Endometrium (tissue), 2 donors: ENCODE measurements at regions not wholly inside any gene's neighbourhood (a gene's known extent, or its start where the extent isn't known, plus 50 kb on each side); places are given as distances from the start of the nearest gene placed in this dataset.

ENCODE experiments used
- FAIRE-seq: peaks from 2 replicates; lab custom pipeline; 2012; peaks lifted over from hg19 to GRCh38; lab: Jason Lieb, UNC
- donor health status: control.
- donor health status: control.

DNA sequence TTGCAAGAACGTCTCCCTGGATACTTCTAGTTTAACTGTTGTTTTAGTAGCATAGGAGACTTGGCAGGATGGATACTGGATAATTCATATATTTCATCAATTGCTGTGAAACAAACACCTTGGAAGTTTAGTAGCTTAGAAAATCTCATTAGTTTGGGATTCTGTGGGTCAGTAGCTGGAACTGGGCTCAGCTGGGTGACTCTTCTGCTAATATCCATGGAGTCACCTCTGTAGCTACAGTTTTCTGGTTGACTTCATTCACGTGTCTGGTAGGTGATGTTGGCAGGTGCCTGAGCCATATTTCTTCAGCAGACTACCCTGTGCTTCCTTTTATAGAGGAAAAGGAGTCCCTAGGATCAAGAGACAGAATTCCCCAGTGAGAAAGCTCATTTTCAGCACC lies 208.9 kb upstream of the PFKP start:
- FAIRE-seq: no peak

DNA sequence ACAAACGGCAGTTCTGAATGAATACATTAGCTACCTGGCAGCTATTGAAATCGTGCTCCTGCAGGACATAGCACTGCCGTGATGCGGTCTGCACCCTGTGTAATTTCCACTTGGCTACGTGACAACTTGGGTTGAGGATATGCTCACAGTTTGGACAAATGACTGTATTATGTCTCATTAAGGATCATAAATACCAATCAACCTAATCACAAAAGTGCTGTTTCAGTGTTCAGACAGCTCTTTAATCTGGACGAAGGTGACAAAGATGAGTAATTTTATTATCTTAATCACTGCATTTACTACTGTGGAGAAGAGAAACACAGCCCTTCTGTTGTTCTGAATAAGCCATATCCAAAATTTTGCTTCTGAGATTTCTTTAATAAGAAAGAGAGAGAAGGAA lies 210.8 kb upstream of the PFKP start:
- no peak for FAIRE-seq

DNA sequence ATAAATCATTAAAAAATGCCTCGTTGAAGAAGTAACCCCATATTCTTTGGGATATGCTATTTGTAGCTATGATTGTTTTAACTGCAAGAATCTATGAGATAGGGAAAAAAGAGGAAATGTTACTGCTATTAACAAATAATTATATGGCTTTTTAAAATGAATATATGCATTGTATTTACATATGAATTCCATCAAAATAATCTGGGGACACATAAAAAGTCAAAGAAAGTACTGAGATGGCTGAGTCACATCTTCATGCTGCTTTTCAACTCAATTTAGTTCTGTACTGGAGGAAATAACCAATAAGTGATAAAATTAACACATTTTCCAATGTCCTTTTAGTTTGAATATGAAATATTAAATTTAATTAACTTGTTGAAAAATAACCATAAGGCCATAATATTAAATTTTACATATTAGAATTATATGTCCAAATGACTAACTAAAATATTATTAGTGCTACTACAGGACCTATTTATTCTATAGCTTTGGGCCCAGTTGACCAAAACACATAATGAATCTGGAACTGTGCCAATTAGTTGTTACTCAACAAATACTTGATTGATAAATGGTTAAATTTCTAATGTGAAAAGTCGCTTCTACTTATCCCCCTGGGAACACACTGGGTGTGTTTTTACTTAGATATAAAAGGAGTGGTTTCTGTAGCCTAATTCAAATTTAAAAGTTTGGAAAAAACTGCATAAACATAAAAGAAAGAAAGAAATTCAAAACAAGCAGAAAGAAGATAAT lies 214.6 kb upstream of the PFKP start:
- peak; percentile 100 for FAIRE-seq

DNA sequence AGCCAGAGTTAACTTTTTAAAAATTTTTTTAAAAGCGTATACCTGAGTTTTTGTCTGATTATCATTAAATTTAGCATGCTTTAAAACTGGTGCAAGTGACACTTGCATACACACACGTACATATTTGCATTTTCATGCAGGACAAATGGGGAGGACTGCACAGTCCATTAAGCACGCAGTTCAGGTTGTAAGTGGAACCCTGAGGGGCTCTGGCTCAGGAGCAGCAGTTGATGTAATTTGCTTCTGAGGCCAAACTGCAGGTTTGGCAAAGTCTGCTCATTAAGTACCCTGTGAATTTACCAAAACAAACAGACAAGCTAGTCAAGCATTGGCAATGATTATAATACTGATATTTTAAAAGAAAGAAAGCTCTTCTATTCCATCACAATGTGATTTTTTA lies 215.8 kb upstream of the PFKP start:
- FAIRE-seq: no peak

DNA sequence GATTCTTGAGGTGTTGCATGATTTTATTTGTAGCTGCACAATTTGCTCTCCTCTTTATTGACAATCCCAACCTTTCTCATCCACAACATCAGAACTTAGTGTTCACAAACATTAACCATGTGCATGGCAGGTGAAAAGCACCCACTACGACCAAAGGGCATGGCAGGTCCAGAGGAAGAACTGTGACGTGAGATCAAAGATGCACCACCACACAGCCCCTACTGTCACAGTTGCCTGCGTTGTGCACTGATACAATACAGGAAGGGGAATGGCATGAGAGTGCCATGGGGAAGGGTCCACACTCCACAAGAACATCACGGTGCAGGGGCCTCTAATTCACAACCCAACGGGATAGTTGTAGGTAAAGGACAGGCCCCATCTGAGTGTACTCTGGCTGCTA lies 217.1 kb upstream of the PFKP start:
- no peak for FAIRE-seq

DNA sequence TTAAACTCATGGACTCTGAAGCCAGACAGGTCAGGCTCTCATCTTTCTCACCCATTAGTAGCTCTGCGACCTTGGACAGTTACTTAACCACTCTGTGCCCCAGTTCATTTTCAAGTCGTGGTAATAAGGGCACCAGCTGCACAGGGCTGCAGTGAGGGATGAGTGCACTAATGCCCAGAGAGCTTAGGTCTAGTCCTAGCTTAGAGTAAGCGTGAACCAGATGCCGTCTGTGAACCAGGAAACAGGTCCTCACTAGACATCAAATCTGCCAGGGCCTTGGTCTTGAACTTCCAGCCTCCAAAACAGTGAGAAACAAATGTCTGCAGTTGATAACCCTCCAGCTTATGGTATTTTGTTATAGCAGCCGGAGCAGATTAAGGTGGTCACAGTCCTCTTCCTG lies 222.4 kb upstream of the PFKP start:
- FAIRE-seq: no peak

DNA sequence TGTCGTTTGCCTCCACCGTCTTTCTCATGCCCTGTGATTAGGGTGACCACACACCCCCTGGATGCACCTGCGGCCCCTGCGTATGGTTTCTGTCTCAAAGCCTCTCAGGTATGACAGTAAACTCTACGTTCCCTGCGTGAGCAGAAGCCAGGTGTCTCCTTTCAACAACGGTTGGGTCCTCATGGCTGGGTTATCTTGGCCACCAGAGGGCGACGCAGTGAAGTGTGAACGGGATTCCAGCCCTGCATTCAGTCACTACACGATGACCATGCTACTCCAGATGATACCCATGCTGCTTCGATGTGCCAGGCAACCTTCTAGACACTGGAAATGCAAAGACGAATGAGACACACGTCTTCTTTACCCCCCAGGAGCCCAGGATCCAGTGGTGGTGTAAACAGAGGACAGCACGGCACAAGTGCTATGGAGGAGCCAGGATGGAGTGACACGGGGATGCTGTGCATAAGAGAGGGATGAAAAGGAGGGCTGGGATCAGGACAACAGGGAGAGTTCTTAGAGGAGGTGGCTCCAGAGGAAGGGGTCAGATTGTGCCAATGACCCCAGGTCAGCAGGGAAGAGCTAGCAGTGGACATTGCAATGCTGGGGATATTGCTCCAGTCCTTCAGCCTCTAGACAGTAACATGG lies 228.1 kb upstream of the PFKP start:
- no peak for FAIRE-seq

DNA sequence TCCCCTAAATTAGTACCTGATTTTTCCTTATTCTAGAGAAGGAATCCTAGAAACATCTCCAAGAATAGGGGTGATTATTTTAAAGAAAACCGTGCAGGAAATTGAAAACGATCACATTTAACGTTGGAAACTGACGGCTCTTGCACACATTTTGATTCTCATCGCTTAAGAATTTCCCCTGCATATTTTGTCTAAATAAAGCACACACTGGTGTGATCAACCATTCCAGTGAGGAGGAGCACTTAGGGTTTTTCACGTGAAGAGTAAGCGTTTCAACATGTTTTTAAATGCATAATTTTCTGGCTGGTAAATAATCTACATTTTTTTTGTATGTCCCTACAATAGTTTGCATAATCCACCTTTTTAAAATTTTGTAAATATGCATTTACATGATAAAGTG lies 229.7 kb upstream of the PFKP start:
- no peak for FAIRE-seq

DNA sequence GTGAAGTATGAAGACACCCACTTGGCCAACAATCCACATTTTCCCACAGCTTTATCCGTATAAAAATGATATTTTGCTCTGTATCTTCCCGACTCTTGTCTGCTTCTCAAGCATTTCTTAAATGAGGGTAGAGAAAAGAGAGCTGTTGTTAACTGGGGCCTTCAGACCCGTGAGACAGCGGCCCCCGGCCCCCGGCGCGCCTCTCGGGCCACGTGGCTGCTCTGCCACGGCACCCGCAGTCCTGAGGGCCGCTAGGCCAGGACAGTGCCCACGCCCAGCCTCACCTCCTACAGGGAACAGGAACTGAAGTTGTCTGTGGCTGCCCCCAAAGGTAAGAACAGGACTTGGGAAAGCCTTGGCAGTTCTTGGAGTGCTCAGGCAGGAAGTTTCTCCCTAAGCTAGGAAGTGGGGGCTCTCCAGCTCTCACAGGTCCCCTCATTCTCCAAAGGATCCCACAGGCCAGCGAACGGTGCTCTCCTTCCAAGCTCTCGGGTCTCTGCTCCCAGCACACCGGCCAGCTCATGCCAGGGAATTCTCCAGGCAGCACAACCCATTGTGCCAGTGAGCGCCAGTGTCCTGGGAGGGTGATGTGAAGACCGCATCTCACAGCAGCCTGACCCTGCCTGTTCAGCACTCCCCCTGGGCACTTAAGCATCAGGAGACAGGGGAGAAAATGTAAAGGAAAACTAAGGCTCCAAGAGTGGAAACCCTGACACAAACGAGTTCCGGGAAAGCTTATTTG lies 230.3 kb upstream of the PFKP start:
- FAIRE-seq: no peak

DNA sequence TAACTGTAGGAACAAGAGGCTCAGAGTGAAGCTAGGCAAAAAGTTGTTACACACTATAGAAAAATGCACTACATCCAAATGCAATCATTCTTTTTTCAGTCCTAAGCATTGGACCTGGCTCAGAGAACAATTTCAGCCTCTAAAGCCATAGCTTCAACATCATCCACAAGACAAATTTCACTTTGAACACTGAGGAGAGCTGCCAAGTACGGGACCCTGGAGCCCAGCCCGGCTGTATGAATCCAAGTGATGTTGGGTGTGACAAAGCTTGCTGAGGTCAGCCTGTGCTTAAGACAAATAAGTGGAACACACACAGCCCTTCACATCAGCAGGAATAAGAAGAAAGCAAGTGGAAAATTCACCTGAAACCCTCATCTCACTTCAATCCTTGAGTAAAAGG lies 233.1 kb upstream of the PFKP start:
- FAIRE-seq: no peak

DNA sequence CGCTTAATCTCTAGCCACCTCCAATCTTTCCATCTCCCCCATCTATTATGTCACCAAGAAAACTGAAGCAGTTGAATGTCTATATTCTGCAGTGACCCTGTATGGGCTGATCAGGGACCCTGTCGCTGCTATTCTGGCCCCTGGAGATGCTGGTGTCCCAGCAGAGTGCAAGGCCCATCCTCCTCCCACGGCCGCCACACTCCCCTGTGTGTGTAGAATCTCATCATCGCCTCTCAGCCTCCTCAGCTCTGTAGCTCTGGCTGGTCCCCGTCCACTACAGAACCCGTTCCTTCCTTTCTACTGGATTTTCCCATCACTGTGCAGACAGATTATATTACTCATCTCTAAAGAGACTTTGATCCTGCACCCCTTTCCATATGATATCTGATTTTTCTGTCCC lies 235.8 kb upstream of the PFKP start:
- no peak for FAIRE-seq

DNA sequence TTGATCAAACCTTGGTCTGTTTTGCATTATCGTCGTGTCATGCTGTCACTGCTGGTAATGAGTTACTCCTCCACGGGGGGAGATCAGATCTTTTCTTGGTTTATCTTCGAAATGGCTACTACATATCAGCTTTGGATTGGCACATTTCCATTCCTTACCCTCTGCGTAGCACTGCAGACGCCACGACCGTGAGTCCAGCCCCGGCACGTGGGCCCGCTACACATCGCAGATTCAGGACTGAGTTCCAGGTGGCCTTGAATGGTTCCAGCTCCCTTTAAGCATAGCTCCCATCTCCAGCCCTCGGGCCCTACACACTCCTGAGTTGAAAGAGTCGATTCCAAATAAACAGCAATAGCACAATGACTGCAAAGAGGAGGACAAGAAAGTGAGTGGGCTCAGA lies 238.6 kb upstream of the PFKP start:
- FAIRE-seq: no peak

DNA sequence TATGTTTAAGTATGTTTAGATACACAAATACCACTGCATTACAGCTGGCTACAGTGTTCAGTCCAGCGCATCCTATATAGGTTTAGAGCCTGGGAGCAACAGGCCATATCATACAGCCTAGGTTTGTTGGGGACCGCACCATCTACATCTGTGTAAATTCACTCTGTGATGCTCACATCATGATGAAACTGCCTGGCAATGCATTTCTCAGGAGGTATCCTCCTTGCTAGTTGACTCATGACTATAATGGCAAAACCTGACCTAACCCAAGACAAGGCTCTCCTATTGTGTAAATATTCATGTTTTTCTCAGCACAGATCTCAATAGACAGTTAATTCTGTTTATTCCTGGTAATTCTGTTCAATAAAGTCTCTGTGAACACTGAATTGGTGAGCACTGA lies 240.7 kb upstream of the PFKP start:
- FAIRE-seq: no peak

DNA sequence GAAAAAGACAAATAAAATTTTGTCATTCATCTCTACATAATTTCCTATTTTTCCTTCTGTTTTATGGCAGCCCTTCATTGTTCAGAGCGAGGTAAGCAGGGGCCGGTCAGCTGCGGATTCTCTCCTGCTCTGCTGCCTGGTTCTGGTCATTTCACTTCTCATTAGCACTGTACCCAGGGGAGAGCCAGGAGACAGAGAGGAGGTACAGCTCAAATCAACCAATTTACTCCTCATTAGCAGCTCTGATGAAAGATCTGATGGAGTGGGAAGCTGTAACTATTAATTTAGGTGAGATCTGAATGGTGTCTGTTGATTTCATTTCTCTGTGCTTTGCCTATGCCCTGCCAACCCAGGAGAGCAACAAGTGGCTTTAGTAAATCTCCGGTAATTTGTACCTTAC lies 241.5 kb upstream of the PFKP start:
- FAIRE-seq: no peak

DNA sequence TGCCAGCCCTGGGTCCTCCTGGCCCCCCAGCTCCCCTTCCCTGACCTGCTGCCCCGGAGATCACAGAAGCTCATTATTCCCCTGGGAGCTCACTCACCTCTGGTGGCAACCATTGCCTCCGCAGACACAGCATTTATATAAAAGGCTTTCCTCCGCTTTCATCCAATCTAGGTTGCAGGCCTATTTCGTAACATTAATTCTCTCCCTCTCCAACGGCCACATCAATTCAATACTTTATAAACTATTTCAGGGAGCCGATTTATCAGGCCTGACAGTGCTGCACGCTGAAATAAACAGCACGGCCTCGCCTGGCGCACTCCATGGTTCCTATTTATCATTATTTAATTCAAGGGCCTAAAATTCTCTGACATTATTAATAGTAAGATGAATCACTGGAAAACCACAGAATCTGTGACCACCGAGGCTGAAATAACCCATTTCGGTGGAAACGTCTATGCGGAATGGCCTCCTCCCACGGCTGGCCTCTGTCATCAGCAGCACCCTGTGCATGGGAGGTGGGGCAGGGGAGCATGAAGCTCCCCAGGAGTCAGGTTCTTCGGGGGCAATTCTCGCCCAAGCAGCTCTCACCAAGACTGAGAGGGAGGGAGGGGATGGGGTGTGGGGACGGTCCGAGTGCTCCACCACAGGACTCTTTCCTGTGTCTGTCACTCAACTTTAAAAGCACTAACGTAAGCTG lies 249.3 kb upstream of the PFKP start:
- FAIRE-seq: no peak

DNA sequence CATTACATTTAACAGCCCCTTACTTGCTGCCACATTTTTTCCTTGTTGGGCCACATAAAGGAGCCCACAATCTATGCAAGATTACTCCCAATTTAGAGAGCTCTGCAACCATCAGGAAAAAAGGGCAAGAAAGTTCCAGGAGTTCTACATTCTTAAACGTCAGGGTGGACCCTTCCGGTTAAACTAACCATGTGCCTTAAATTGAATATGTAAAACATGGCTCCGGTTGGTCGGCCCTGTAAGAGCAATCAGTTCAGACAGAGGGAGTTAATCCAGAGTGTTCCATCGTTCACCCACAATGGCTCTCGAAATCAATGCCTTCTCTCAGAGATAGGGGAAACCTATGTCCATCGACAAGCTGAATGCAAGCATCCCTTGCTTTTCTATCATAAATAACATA lies 253.7 kb upstream of the PFKP start:
- no peak for FAIRE-seq

DNA sequence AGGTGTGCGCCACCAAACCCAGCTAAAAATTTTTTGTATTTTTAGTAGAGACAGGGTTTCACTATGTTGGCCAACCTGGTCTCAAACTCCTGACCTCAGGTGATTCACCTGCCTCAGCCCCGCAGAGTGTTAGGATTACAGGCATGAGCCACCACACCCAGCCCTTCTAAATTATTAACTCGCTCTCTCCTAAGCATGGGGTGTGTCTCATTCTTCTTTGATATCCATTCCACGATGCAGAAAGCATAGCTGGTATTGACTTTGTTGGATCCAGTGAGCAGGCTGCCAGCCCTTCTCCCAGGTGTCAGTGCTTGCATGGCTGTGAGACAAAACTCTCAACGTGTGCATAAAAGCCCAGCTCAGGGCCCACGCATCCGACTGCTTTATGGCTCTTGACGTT lies 254.1 kb upstream of the PFKP start:
- no peak for FAIRE-seq

DNA sequence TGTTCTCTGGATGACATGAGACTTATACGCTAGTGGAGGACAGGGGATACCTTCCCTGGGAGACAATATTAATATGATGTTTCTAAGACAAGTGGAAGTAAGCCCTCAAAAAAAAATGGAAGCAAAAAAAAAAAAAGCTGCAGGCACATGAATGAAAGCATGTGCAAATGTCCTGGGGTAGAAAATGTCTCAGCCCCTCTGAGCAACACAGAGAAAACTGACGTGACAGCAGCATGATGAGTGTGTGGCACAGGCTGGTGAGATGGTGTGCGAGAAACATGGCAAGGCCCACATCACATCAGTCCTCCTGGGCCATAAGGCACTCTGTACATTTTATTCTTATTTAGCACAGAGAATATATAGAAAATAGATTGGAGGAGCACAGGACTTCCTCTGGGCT lies 254.7 kb upstream of the PFKP start:
- no peak for FAIRE-seq

DNA sequence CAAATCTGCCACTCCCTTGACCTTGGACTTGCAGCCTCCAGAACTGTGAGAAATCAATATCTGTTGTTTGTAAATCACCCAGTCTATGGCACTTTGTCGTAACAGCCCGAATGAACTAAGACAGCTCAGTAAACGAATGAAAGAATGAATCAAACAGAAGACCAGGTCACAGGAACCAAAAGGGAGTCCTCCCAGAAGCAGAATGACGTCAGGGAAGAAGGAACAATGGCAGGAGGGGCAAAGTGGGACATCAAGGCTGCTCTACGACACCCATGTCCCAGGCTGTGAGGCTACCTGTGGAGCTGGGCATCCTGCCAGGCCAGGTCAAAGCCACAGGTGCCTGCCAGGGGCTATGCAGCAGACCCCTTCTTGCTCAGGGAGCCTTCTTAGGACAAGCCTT lies 267.2 kb upstream of the PFKP start:
- FAIRE-seq: no peak

DNA sequence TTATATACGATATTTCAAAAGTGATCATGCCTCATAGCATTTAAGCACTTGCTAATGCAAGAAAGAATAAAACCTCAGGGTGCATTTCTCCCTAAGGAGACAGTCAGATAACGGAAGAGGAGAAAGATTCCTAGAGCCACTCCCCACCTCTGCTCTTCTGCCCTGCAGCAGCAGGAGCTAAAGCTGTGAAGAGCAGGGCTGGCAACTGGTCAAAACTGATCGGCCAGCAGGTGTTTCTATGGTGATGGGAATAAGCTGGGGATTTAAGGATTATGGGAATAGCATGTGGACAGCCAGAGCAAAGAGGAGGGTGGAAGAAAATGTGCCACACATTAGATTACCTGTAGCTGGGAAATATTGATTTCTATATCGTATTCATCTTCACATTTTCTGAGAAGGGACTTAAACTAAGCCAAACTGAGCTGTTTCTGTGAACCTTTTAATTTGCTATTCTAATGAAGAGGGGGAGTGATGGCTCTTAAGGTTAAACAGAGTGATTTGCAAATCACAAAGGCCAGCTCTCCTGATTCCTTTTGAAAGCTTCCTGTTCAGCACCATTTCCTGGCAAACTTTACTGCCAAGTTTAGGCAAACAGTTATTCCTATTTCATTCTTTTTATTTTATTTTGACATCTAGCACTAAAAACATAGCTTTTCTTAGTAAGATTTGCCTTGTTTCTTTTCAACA lies 268.9 kb upstream of the PFKP start:
- no peak for FAIRE-seq

DNA sequence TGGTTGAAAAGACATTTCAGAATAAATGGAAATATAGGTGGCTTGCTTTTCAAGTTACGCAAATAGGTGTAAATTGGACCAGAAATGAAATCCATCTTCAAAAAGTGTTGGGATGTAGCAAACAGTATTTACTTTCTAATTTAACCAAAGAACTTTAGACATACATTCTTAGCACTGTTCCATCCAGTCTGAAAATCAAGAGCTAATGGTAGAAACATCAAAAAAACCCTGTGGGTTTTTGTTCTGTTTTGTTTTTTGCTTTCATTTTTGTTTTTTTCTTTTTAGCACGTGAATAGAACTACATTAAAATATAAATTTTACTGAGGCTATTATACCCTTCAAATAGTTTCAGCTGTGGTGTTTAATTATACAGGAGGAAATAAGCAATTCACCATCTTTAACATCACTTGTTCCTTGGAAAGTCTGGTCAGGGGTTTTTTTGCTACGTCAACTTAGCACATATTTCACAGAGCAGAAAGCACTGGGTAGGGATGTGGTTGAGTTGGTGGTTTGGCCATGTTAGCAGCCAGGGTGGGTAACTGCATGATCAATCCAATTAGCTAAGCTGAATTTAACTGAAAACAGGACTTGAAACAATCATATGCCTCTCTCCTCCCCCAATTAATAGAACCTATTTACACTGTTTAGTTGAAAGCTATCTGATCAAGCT lies 275.4 kb upstream of the PFKP start:
- no peak for FAIRE-seq
